GM12878 (cell line): ENCODE measurements at regions not wholly inside any gene's neighbourhood (a gene's known extent, or its start where the extent isn't known, plus 50 kb on each side); places are given as distances from the start of the nearest gene placed in this dataset.

Experiments
- ATAC-seq: fragments of 200-7000 bp; cut with Tn5 transposase; 3 replicates; pipeline ENCODE4 v1.9.1; 2020; ENCODE audit warnings: mild to moderate bottlenecking, moderate library complexity
- BruUV-seq: library from RNA; stranded (reverse); fragments of 400-500 nt; replicated peaks from 2 replicates; lab custom pipeline; 2021; lab: Mats Ljungman, UMichigan
- CTCF ChIA-PET: fragments of 300-600 bp; sonication (Branson Sonifier 250); formaldehyde crosslinking; extraction: SDS; loops from one replicate; lab custom pipeline; 2021; ENCODE audit warnings: inconsistent platforms; lab: Yijun Ruan, JAX
- POLR2A ChIA-PET: fragments of 350-600 bp; formaldehyde crosslinking; extraction: SDS; loops from one replicate; lab custom pipeline; 2021; ENCODE audit warnings: inconsistent platforms; lab: Charles Lee
- RAD21 ChIA-PET: fragments of 300-600 bp; sonication (Branson Sonifier 250); formaldehyde crosslinking; loops from one replicate; lab custom pipeline; 2023; ENCODE audit warnings: antibody characterized with exemption; ENCODE audit not compliant: unreplicated experiment; lab: Charles Lee
- SMC1A ChIA-PET: fragments of 300-600 bp; sonication (Branson Sonifier 250); formaldehyde crosslinking; loops from one replicate; lab custom pipeline; 2023; ENCODE audit not compliant: unreplicated experiment, uncharacterized antibody; lab: Charles Lee
- DNase-seq: peaks from one replicate; pipeline ENCODE4 v3.0.0-alpha.2; 2011; ENCODE audit warnings: low read depth, low spot score
- FAIRE-seq: peaks from 3 replicates; lab custom pipeline; 2011; peaks lifted over from hg19 to GRCh38; lab: Jason Lieb, UNC
- H2AFZ ChIP-seq: 2 replicates; pipeline ENCODE4 v1.6.0; 2011; ENCODE audit warnings: low read depth, low read length, control low read depth; ENCODE audit not compliant: control insufficient read depth
- H3K27ac ChIP-seq: 2 replicates; pipeline ENCODE4 v1.5.1; 2011; ENCODE audit warnings: control low read depth; ENCODE audit not compliant: control insufficient read depth, insufficient read depth
- H3K27me3 ChIP-seq, 2 experiments: replicated peaks in 1 of 2; 2 replicates each; pipeline versions ENCODE4 v1.6.0 to v1.6.1; 2011; ENCODE audit warnings: low read length in 1 of 2; ENCODE audit not compliant: control insufficient read depth in 2 of 2, insufficient read depth in 2 of 2
- H3K36me3 ChIP-seq, 2 experiments: 2 replicates each; pipeline ENCODE4 v1.5.1; 2011; ENCODE audit warnings: low read length in 1 of 2; ENCODE audit not compliant: control insufficient read depth in 2 of 2, insufficient read depth in 2 of 2
- H3K4me1 ChIP-seq: 2 replicates; pipeline ENCODE4 v1.6.1; 2011; ENCODE audit warnings: mild to moderate bottlenecking, low read length, moderate library complexity, mixed read lengths; ENCODE audit not compliant: control insufficient read depth, insufficient read depth
- H3K4me2 ChIP-seq: 2 replicates; pipeline ENCODE4 v1.6.0; 2011; ENCODE audit warnings: control low read depth; ENCODE audit not compliant: control insufficient read depth, insufficient read depth
- H3K4me3 ChIP-seq: fragments of 200-600 bp; sonication (generic); 2 replicates; pipeline ENCODE4 v1.5.1; 2016
- H3K79me2 ChIP-seq: 2 replicates; pipeline ENCODE4 v1.6.0; 2011; ENCODE audit warnings: low read length; ENCODE audit not compliant: control insufficient read depth, insufficient read depth
- H3K9ac ChIP-seq: 2 replicates; pipeline ENCODE4 v1.8.0; 2011; ENCODE audit warnings: low read length, control low read depth, mixed read lengths; ENCODE audit not compliant: control insufficient read depth, insufficient read depth
- H3K9me3 ChIP-seq: replicated peaks from 3 replicates; pipeline ENCODE4 v1.5.1; 2011; ENCODE audit warnings: mild to moderate bottlenecking, low read length; ENCODE audit not compliant: control insufficient read depth, insufficient read depth
- H4K20me1 ChIP-seq: 2 replicates; pipeline ENCODE4 v1.6.0; 2011; ENCODE audit not compliant: control insufficient read depth, insufficient read depth
- MAX ChIP-seq: IDR thresholded peaks from 2 replicates; pipeline ENCODE4 v1.6.1; 2012; ENCODE audit warnings: low read depth, low read length, improper control_type of control experiment
- NR2F1 ChIP-seq: fragments of 450-650 bp; conservative IDR thresholded peaks from 2 replicates; pipeline ENCODE4 v1.6.1; 2017; ENCODE audit warnings: mild to moderate bottlenecking
- SP1 ChIP-seq: IDR thresholded peaks from one replicate; pipeline ENCODE4 v1.6.1; 2011; ENCODE audit warnings: low read depth, low read length
- SRF ChIP-seq, 2 experiments: IDR thresholded peaks; 2 replicates each; pipeline ENCODE4 v1.6.1; 2011; ENCODE audit warnings: low read depth in 2 of 2, low read length in 2 of 2, mild to moderate bottlenecking in 1 of 2, moderate library complexity in 1 of 2
- ZNF687 ChIP-seq: fragments of 450-650 bp; IDR thresholded peaks from 2 replicates; pipeline ENCODE4 v1.6.1; 2017; ENCODE audit warnings: mild to moderate bottlenecking, moderate library complexity
- WGBS: methylation state at CpG from one replicate; pipeline ENCODE4 v1.1.6; 2016; ENCODE audit warnings: low lambda C conversion rate; ENCODE audit not compliant: insufficient replicate concordance, insufficient coverage; ENCODE audit errors: missing lambda C conversion rate; 5-methylcytosine and 5-hydroxymethylcytosine counted together
- in situ Hi-C: fragments of 300-500 bp; cut with MboI; formaldehyde crosslinking; loops from 9 replicates; pipeline ENCODE4 v1.14.3; 2018; ENCODE audit warnings: mixed read lengths
- intact Hi-C: fragments of 100-400 bp; cut with micrococcal nuclease; formaldehyde crosslinking; loops from one replicate; pipeline ENCODE4 v1.14.2; 2022; ENCODE audit not compliant: unreplicated experiment
- TF ChIP-seq, protein P1 (sequence below): fragments of 450-650 bp; conservative IDR thresholded peaks from 2 replicates; pipeline ENCODE4 v1.6.1; 2017; ENCODE audit warnings: mild to moderate bottlenecking, moderate library complexity

- no peaks in the 10 kb centered on the region for H3K79me2 ChIP-seq
- SMC1A ChIA-PET: interaction anchor here (2.6 to 2.8 kb wide), 2 partner anchors 16 kb away, joined by 6 to 8 read pairs; no protein-coding TSS in a partner anchor
- TF ChIP-seq SRF (IDR thresholded peaks at IDR 0.05; ENCODE audit: low read depth in 2 of 2, low read length in 2 of 2) (peak; percentile 87 to 97), SP1 (no peak)
- TF ChIP-seq, protein P1, sequence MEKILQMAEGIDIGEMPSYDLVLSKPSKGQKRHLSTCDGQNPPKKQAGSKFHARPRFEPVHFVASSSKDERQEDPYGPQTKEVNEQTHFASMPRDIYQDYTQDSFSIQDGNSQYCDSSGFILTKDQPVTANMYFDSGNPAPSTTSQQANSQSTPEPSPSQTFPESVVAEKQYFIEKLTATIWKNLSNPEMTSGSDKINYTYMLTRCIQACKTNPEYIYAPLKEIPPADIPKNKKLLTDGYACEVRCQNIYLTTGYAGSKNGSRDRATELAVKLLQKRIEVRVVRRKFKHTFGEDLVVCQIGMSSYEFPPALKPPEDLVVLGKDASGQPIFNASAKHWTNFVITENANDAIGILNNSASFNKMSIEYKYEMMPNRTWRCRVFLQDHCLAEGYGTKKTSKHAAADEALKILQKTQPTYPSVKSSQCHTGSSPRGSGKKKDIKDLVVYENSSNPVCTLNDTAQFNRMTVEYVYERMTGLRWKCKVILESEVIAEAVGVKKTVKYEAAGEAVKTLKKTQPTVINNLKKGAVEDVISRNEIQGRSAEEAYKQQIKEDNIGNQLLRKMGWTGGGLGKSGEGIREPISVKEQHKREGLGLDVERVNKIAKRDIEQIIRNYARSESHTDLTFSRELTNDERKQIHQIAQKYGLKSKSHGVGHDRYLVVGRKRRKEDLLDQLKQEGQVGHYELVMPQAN: no peak
- H3K27ac ChIP-seq: no peak overlapping the region
- ATAC-seq (peak; percentile 66), FAIRE-seq (no peak), DNase-seq (no peak)
- H3K9ac ChIP-seq: no peak overlapping the region
- no TSS peak for BruUV-seq
- no peak overlapping the region for H2AFZ ChIP-seq
- H3K36me3 ChIP-seq: no peaks in the 10 kb centered on the region
- H3K4me2 ChIP-seq: no peak overlapping the region
- no peak overlapping the region for H3K4me3 ChIP-seq
- no peaks in the 10 kb centered on the region for H3K27me3 ChIP-seq
- intact Hi-C loops: no loop called here
- RAD21 ChIA-PET: no interaction called here
- in situ Hi-C loops: no loop called here
- no peaks in the 10 kb centered on the region; the same call in 2 of the 3 replicates for H3K9me3 ChIP-seq
- no peaks in the 10 kb centered on the region for H3K4me1 ChIP-seq
- CTCF ChIA-PET: interaction anchor here (9.9 kb wide), 1 partner anchor 17 kb away, joined by 120 read pairs; no protein-coding TSS in a partner anchor
- POLR2A ChIA-PET: no interaction called here
- no peaks in the 10 kb centered on the region for H4K20me1 ChIP-seq
Measured at GRCh38 chr4:100076753-100077152, 113.5 kb downstream of the DDIT4L start.

GRCh38 chr4:100075486-100076270 lies 114.6 kb downstream of the DDIT4L start:
- DNase-seq (no peak), ATAC-seq (no peak), FAIRE-seq (no peak)
- Histone ChIP-seq H3K4me1 (no peaks in the 10 kb centered on the region), H3K79me2 (no peaks in the 10 kb centered on the region), H2AFZ (no peak overlapping the region), H3K4me2 (no peak overlapping the region), H3K9ac (no peak overlapping the region), H3K36me3 (no peaks in the 10 kb centered on the region), H3K9me3 (no peaks in the 10 kb centered on the region; the same call in 2 of the 3 replicates), H3K4me3 (no peak overlapping the region), H4K20me1 (no peaks in the 10 kb centered on the region), H3K27me3 (no peaks in the 10 kb centered on the region), H3K27ac (no peak overlapping the region)
- RAD21 ChIA-PET: interaction anchor here (0.8 kb wide), 1 partner anchor 18 kb away, joined by 3 read pairs; no protein-coding TSS in a partner anchor
- TF ChIP-seq MAX (no peak), ZNF687 (no peak), NR2F1 (no peak)
- in situ Hi-C loops (no loop called here), intact Hi-C loops (no loop called here)
- 19% methylated on average over 2 of the region's 2 CpGs for WGBS
- POLR2A ChIA-PET: no interaction called here
- CTCF ChIA-PET: interaction anchor here (9.9 kb wide), 1 partner anchor 18 kb away, joined by 120 read pairs; no protein-coding TSS in a partner anchor
- no TSS peak for BruUV-seq
- SMC1A ChIA-PET: interaction anchor here (2.8 kb wide), 1 partner anchor 15 kb away, joined by 8 read pairs; no protein-coding TSS in a partner anchor
